ENCODE measurements at regions not wholly inside any gene's neighbourhood (a gene's known extent, or its start where the extent isn't known, plus 50 kb on each side); places are given as distances from the start of the nearest gene placed in this dataset.

- no peak for TF ChIP-seq POLR2A (IDR thresholded peaks at IDR 0.05)
- no peak for TF ChIP-seq CTCF (IDR thresholded peaks at IDR 0.05)
Observed at GRCh38 chr10:90993340-90993739, 72.5 kb upstream of the ANKRD1 start.
